WTC11 (cell line): ENCODE measurements at regions not wholly inside any gene's neighbourhood (a gene's known extent, or its start where the extent isn't known, plus 50 kb on each side); places are given as distances from the start of the nearest gene placed in this dataset.

Source experiments
- ATAC-seq: fragments of 200-7000 bp; cut with Tn5 transposase; 2 replicates; pipeline ENCODE4 v1.10.0; 2021; ENCODE audit warnings: mild to moderate bottlenecking, moderate library complexity
- CTCF ChIA-PET: fragments of 300-600 bp; sonication (Branson Sonifier 250); formaldehyde crosslinking; loops from one replicate; lab custom pipeline; 2021; ENCODE audit warnings: antibody characterized with exemption; lab: Charles Lee
- POLR2A ChIA-PET: fragments of 350-600 bp; sonication (Branson Sonifier 250); formaldehyde crosslinking; loops from one replicate; lab custom pipeline; 2021; ENCODE audit warnings: antibody characterized with exemption; lab: Charles Lee
- DNase-seq: peaks from one replicate; pipeline ENCODE4 v3.0.0; 2021; ENCODE audit warnings: low spot score
- H3K27ac Mint-ChIP-seq: 2 replicates; pipeline ENCODE4 v1.8.0; 2021; ENCODE audit warnings: mixed read lengths
- H3K27me3 Mint-ChIP-seq: 2 replicates; pipeline ENCODE4 v1.8.0; 2021; ENCODE audit warnings: low read depth, mild to moderate bottlenecking, moderate library complexity, mixed read lengths
- H3K36me3 Mint-ChIP-seq: 2 replicates; pipeline ENCODE4 v1.8.0; 2021; ENCODE audit warnings: mixed read lengths
- H3K4me1 Mint-ChIP-seq: 2 replicates; pipeline ENCODE4 v1.8.0; 2022; ENCODE audit warnings: mixed read lengths
- H3K4me3 Mint-ChIP-seq: 2 replicates; pipeline ENCODE4 v1.8.0; 2021; ENCODE audit warnings: mild to moderate bottlenecking, moderate library complexity, mixed read lengths
- H3K9me3 Mint-ChIP-seq: 2 replicates; pipeline ENCODE4 v1.8.0; 2021; ENCODE audit warnings: mixed read lengths
- CBFB ChIP-seq: sonication (generic); formaldehyde crosslinking; IDR thresholded peaks from 2 replicates; pipeline ENCODE4 v1.8.1; 2022; ENCODE audit warnings: mild to moderate bottlenecking, low read depth, missing genetic modification reagents
- CDX4 ChIP-seq: fragments of 250-450 bp; sonication (Bioruptor Pico); IDR thresholded peaks from 2 replicates; pipeline ENCODE4 v1.9.0; 2021; ENCODE audit warnings: moderate library complexity, mild to moderate bottlenecking, inconsistent platforms, borderline replicate concordance
- CREB1 ChIP-seq: sonication (generic); formaldehyde crosslinking; IDR thresholded peaks from 2 replicates; pipeline ENCODE4 v1.8.0; 2023; ENCODE audit warnings: mild to moderate bottlenecking, missing genetic modification reagents
- CREM ChIP-seq: sonication (generic); formaldehyde crosslinking; IDR thresholded peaks from 2 replicates; pipeline ENCODE4 v1.8.1; 2022; ENCODE audit warnings: mild to moderate bottlenecking, missing genetic modification reagents, moderate library complexity
- CTCF ChIP-seq: fragments of 200-600 bp; IDR thresholded peaks from 2 replicates; pipeline ENCODE4 v1.8.0; 2022; ENCODE audit warnings: antibody characterized with exemption
- ELF4 ChIP-seq: sonication (generic); formaldehyde crosslinking; IDR thresholded peaks from 2 replicates; pipeline ENCODE4 v1.8.1; 2022; ENCODE audit warnings: low read depth, mild to moderate bottlenecking, moderate library complexity, missing genetic modification reagents
- EMX1 ChIP-seq: fragments of 250-450 bp; sonication (Bioruptor Pico); IDR thresholded peaks from 2 replicates; pipeline ENCODE4 v1.8.0; 2021; ENCODE audit warnings: mild to moderate bottlenecking
- ESRRA ChIP-seq: sonication (generic); formaldehyde crosslinking; IDR thresholded peaks from 2 replicates; pipeline ENCODE4 v1.8.1; 2022; ENCODE audit warnings: mild to moderate bottlenecking, missing genetic modification reagents, borderline replicate concordance
- FOXP1 ChIP-seq: sonication (generic); formaldehyde crosslinking; IDR thresholded peaks from 2 replicates; pipeline ENCODE4 v1.8.0; 2022; ENCODE audit warnings: missing genetic modification reagents, mild to moderate bottlenecking, moderate library complexity, borderline replicate concordance
- FOXP4 ChIP-seq: sonication (generic); formaldehyde crosslinking; IDR thresholded peaks from 2 replicates; pipeline ENCODE4 v1.8.0; 2022; ENCODE audit warnings: mild to moderate bottlenecking, missing genetic modification reagents
- GABPB1 ChIP-seq: sonication (generic); formaldehyde crosslinking; IDR thresholded peaks from 2 replicates; pipeline ENCODE4 v1.8.1; 2023; ENCODE audit warnings: mild to moderate bottlenecking, missing genetic modification reagents
- IRF2 ChIP-seq: sonication (generic); formaldehyde crosslinking; IDR thresholded peaks from 2 replicates; pipeline ENCODE4 v1.8.0; 2022; ENCODE audit warnings: low read depth, missing genetic modification reagents, borderline replicate concordance
- MXD4 ChIP-seq: fragments of 250-450 bp; sonication (Bioruptor Pico); IDR thresholded peaks from 2 replicates; pipeline ENCODE4 v1.8.0; 2021; ENCODE audit warnings: mild to moderate bottlenecking, moderate library complexity, borderline replicate concordance
- NFATC4 ChIP-seq: fragments of 250-450 bp; sonication (Bioruptor Pico); IDR thresholded peaks from 2 replicates; pipeline ENCODE4 v1.9.0; 2021; ENCODE audit warnings: mild to moderate bottlenecking
- OVOL2 ChIP-seq: fragments of 250-450 bp; sonication (Bioruptor Pico); IDR thresholded peaks from 2 replicates; pipeline ENCODE4 v1.9.0; 2021; ENCODE audit warnings: mild to moderate bottlenecking, borderline replicate concordance
- TCF7 ChIP-seq: sonication (generic); formaldehyde crosslinking; IDR thresholded peaks from 2 replicates; pipeline ENCODE4 v1.8.0; 2022; ENCODE audit warnings: mild to moderate bottlenecking, low read depth, missing genetic modification reagents, moderate library complexity
- USF1 ChIP-seq: sonication (generic); formaldehyde crosslinking; IDR thresholded peaks from 2 replicates; pipeline ENCODE4 v1.8.0; 2022; ENCODE audit warnings: mild to moderate bottlenecking, missing genetic modification reagents
- ZBTB21 ChIP-seq: sonication (generic); formaldehyde crosslinking; IDR thresholded peaks from 2 replicates; pipeline ENCODE4 v1.8.1; 2023; ENCODE audit warnings: mild to moderate bottlenecking, missing genetic modification reagents, borderline replicate concordance
- ZNF138 ChIP-seq: sonication (generic); formaldehyde crosslinking; conservative IDR thresholded peaks from 2 replicates; pipeline ENCODE4 v1.8.1; 2022; ENCODE audit warnings: mild to moderate bottlenecking, moderate library complexity, missing genetic modification reagents
- ZNF219 ChIP-seq: sonication (generic); formaldehyde crosslinking; IDR thresholded peaks from 2 replicates; pipeline ENCODE4 v1.8.0; 2023; ENCODE audit warnings: missing genetic modification reagents, mild to moderate bottlenecking, borderline replicate concordance
- ZNF396 ChIP-seq: fragments of 250-450 bp; sonication (Bioruptor Pico); IDR thresholded peaks from 2 replicates; pipeline ENCODE4 v1.8.0; 2021; ENCODE audit warnings: mild to moderate bottlenecking, moderate library complexity, borderline replicate concordance
- ZNF416 ChIP-seq: fragments of 250-450 bp; sonication (Bioruptor Pico); IDR thresholded peaks from 2 replicates; pipeline ENCODE4 v1.9.0; 2021; ENCODE audit warnings: mild to moderate bottlenecking, inconsistent platforms
- ZNF423 ChIP-seq: fragments of 250-450 bp; sonication (Bioruptor Pico); IDR thresholded peaks from 2 replicates; pipeline ENCODE4 v2.1.2; 2022; ENCODE audit warnings: mild to moderate bottlenecking, moderate library complexity
- ZNF425 ChIP-seq: fragments of 250-450 bp; sonication (Bioruptor Pico); conservative IDR thresholded peaks from 2 replicates; pipeline ENCODE4 v1.9.0; 2021; ENCODE audit warnings: mild to moderate bottlenecking
- ZSCAN18 ChIP-seq: fragments of 250-450 bp; sonication (Bioruptor Pico); IDR thresholded peaks from 2 replicates; pipeline ENCODE4 v2.1.2; 2022; ENCODE audit warnings: mild to moderate bottlenecking, moderate library complexity
- TF ChIP-seq, protein P1 (sequence below): fragments of 250-450 bp; sonication (Bioruptor Pico); IDR thresholded peaks from 2 replicates; pipeline ENCODE4 v1.9.0; 2021; ENCODE audit warnings: mild to moderate bottlenecking

GRCh38 chr5:90071656-90072055, 337.9 kb downstream of the CETN3 start:
- H3K9me3 Mint-ChIP-seq: peaks cover 22% of the 10 kb centered on the region
- ATAC-seq (no peak), DNase-seq (no peak)
- H3K36me3 Mint-ChIP-seq: peaks cover 22% of the 10 kb centered on the region
- ChIA-PET CTCF (no interaction called here), POLR2A (no interaction called here)
- H3K4me3 Mint-ChIP-seq: no peak overlapping the region
- H3K27me3 Mint-ChIP-seq: peaks cover 3% of the 10 kb centered on the region; the same call in 1 of the 2 replicates
- H3K27ac Mint-ChIP-seq: no peak overlapping the region
- H3K4me1 Mint-ChIP-seq: peaks cover 19% of the 10 kb centered on the region
- no peak for TF ChIP-seq EMX1 (CRISPR knock-in tag)
- TF ChIP-seq CTCF: no peak
- TF ChIP-seq ZNF416: no peak
- no peak for TF ChIP-seq ELF4 (CRISPR knock-in tag)
- no peak for TF ChIP-seq CBFB
- no peak for TF ChIP-seq NFATC4 (CRISPR knock-in tag)
- TF ChIP-seq, protein P1, sequence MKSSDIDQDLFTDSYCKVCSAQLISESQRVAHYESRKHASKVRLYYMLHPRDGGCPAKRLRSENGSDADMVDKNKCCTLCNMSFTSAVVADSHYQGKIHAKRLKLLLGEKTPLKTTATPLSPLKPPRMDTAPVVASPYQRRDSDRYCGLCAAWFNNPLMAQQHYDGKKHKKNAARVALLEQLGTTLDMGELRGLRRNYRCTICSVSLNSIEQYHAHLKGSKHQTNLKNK: no peak
- no peak for TF ChIP-seq ZNF138 (CRISPR knock-in tag)
- TF ChIP-seq ZSCAN18 (CRISPR knock-in tag): no peak
- no peak for TF ChIP-seq ZNF423
- no peak for TF ChIP-seq ESRRA (CRISPR knock-in tag)
- TF ChIP-seq CDX4 (CRISPR knock-in tag): no peak
- no peak for TF ChIP-seq GABPB1 (CRISPR knock-in tag)

GRCh38 chr5:90071066-90071465, 338.5 kb downstream of the CETN3 start:
- POLR2A ChIA-PET: no interaction called here
- Mint-ChIP-seq H3K36me3 (peaks cover 28% of the 10 kb centered on the region), H3K27me3 (peaks cover 3% of the 10 kb centered on the region; the same call in 1 of the 2 replicates)

More at GRCh38 chr5:90071066-90071465, 338.5 kb downstream of the CETN3 start:
- CTCF ChIA-PET: no interaction called here
- ATAC-seq: no peak
- no peak for DNase-seq
- Mint-ChIP-seq H3K4me1 (peaks cover 19% of the 10 kb centered on the region), H3K4me3 (no peak overlapping the region)
- no peak for TF ChIP-seq GABPB1 (CRISPR knock-in tag)
- no peak for TF ChIP-seq ZNF219 (CRISPR knock-in tag)
- TF ChIP-seq ZBTB21 (CRISPR knock-in tag): no peak
- no peak for TF ChIP-seq CREM (CRISPR knock-in tag)
- no peak for TF ChIP-seq IRF2 (CRISPR knock-in tag)
- TF ChIP-seq, protein P1: no peak
- TF ChIP-seq ZNF396 (CRISPR knock-in tag): no peak
- TF ChIP-seq ZNF425 (CRISPR knock-in tag): no peak
- no peak for TF ChIP-seq USF1 (CRISPR knock-in tag)
- TF ChIP-seq TCF7 (CRISPR knock-in tag): no peak
- TF ChIP-seq FOXP1 (CRISPR knock-in tag): no peak
- TF ChIP-seq MXD4 (CRISPR knock-in tag): no peak
- no peak for TF ChIP-seq FOXP4
- TF ChIP-seq CREB1 (CRISPR knock-in tag): no peak
- no peak for TF ChIP-seq OVOL2
- TF ChIP-seq ZNF416: no peak
- TF ChIP-seq, all 79 proteins: peak for 0
- Mint-ChIP-seq H3K27ac (no peak overlapping the region), H3K9me3 (peaks cover 28% of the 10 kb centered on the region)
